Testis (tissue), 2 donors: ENCODE measurements at regions not wholly inside any gene's neighbourhood (a gene's known extent, or its start where the extent isn't known, plus 50 kb on each side); places are given as distances from the start of the nearest gene placed in this dataset.

Experiments
- DNase-seq: peaks from one replicate; pipeline ENCODE4 v3.0.0-alpha.2; 2019
- H3K27ac ChIP-seq, 2 donors: fragments of 200-600 bp; sonication (generic); one replicate each; pipeline ENCODE4 v1.5.1; 2019
- H3K27me3 ChIP-seq: fragments of 200-600 bp; sonication (generic); one replicate; pipeline ENCODE4 v1.5.1; 2019
- H3K36me3 ChIP-seq: fragments of 200-600 bp; sonication (generic); one replicate; pipeline ENCODE4 v1.5.1; 2017; ENCODE audit warnings: low read depth; ENCODE audit errors: missing control alignments
- H3K4me1 ChIP-seq: fragments of 200-600 bp; sonication (generic); one replicate; pipeline ENCODE4 v1.5.1; 2019
- H3K4me3 ChIP-seq, 2 donors: fragments of 200-600 bp; sonication (generic); one replicate each; pipeline ENCODE4 v1.5.1; 2017 to 2019
- H3K9me3 ChIP-seq: fragments of 200-600 bp; sonication (generic); one replicate; pipeline ENCODE4 v1.5.1; 2017
- POLR2A ChIP-seq: fragments of 450-650 bp; IDR thresholded peaks from one replicate; pipeline ENCODE4 v1.6.1; 2017; ENCODE audit warnings: antibody characterized with exemption, mild to moderate bottlenecking, moderate library complexity
- WGBS, 2 donors: methylation state at CpG; one replicate each; pipeline ENCODE4 v1.1.5; 2018; 5-methylcytosine and 5-hydroxymethylcytosine counted together
- intact Hi-C: fragments of 100-400 bp; cut with DNase I; formaldehyde crosslinking; loops from one replicate; pipeline ENCODE4 v1.15.1; 2023; ENCODE audit warnings: low total_unique reads
- TF ChIP-seq, protein P1 (sequence below), 3 experiments: fragments of 450-650 bp in 2 of 3; fragments of 200-600 bp in 1 of 3; sonication (generic) in 1 of 3; IDR thresholded peaks; one replicate each; pipeline ENCODE4 v1.5.1; 2016 to 2019; ENCODE audit warnings: antibody characterized with exemption in 3 of 3, mild to moderate bottlenecking in 2 of 3, moderate library complexity in 1 of 3

DNA sequence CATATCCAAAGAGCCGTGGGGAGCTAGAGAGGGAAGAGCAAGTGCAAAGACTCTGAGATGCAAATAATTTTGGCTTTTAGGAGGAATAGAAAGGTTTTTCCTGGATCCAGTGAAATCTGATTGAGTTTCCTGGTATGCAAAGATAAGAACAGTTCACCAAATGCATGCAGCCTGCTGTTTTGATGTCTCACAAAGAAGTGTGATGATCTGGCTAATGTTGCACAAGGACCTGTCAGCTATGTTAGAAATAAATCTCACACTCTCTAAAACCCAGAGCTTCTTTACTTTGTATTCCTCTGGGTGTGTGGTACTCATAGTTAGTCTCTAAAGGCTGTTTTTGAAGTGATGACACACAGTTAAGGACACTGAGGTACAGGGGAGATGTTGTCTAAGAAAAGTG, 321.4 kb downstream of the AACS start:
- intact Hi-C loops, result no loop called here
- Histone ChIP-seq H3K4me1 (no peaks in the 10 kb centered on the region), H3K4me3 (no peak overlapping the region), H3K36me3 (no peaks in the 10 kb centered on the region), H3K9me3 (no peaks in the 10 kb centered on the region), H3K27me3 (no peaks in the 10 kb centered on the region), H3K27ac (no peak overlapping the region)
- DNase-seq, result no peak
- no peak for TF ChIP-seq POLR2A
- TF ChIP-seq, protein P1, sequence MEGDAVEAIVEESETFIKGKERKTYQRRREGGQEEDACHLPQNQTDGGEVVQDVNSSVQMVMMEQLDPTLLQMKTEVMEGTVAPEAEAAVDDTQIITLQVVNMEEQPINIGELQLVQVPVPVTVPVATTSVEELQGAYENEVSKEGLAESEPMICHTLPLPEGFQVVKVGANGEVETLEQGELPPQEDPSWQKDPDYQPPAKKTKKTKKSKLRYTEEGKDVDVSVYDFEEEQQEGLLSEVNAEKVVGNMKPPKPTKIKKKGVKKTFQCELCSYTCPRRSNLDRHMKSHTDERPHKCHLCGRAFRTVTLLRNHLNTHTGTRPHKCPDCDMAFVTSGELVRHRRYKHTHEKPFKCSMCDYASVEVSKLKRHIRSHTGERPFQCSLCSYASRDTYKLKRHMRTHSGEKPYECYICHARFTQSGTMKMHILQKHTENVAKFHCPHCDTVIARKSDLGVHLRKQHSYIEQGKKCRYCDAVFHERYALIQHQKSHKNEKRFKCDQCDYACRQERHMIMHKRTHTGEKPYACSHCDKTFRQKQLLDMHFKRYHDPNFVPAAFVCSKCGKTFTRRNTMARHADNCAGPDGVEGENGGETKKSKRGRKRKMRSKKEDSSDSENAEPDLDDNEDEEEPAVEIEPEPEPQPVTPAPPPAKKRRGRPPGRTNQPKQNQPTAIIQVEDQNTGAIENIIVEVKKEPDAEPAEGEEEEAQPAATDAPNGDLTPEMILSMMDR (IDR thresholded peaks at IDR 0.05), result no peak
- 74 to 77% methylated on average over 1 of the region's 1 CpG for WGBS, 2 donors

DNA sequence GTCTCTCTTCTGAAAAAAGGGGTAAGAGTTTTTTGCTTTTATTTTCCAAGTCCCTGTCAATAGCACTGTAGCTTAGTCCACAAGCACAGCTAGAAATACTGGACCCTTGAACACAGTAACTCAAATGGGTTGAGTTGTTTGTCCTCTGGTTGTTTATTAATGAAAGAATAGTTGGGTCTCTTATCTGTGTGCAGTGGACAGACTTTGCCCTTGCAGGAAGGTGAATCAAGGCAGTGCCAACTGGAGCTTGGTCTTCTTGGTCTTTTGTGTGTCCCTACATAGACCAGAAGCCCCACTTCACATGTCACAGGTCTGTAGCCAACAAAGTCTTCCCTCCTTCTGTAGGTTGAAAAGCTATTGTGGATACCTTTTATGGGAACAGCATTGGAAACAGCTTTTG, 322.0 kb downstream of the AACS start:
- H3K27ac ChIP-seq, result no peak overlapping the region
- intact Hi-C loops, result no loop called here
- no peaks in the 10 kb centered on the region for H3K4me1 ChIP-seq
- no peak overlapping the region for H3K4me3 ChIP-seq
- H3K36me3 ChIP-seq, result no peaks in the 10 kb centered on the region
- TF ChIP-seq, protein P1 (IDR thresholded peaks at IDR 0.05), result no peak
- TF ChIP-seq POLR2A, result no peak
- H3K9me3 ChIP-seq, result no peaks in the 10 kb centered on the region
- H3K27me3 ChIP-seq, result no peaks in the 10 kb centered on the region
- DNase-seq, result no peak

DNA sequence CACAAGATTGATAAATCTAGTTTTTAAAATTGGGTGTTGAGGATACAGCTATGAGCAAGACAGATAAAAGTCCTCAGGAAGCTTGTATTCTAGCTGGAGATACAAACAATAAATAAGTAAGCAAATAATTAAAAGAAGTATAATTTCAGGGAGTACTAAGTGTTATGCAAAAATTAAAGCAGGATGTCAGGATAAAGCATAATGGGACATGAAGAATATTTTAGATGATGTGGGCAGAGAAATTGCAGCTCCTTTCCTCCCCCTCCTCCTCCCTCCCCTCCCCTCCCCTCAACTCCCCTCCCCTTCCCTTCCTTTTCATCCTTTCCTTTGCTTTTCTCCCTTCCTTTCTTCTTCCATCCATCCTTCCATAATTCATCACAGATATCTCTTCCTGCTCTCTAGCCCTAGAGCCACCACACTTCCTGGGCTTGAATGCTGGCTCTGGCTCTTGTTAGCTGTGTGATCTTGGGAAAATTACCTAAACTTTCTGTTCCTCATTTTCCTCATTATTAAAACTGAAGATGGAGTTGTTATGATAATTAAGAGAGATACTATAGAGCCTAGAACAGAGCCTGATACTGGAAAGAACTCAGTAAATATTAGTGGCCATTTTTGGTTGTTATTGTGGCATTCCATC, 323.9 kb downstream of the AACS start:
- TF ChIP-seq POLR2A, result no peak
- TF ChIP-seq, protein P1 (IDR thresholded peaks at IDR 0.05), result no peak
- no peaks in the 10 kb centered on the region for H3K27me3 ChIP-seq
- H3K4me1 ChIP-seq, result no peaks in the 10 kb centered on the region
- no peaks in the 10 kb centered on the region for H3K9me3 ChIP-seq
- no peak overlapping the region for H3K4me3 ChIP-seq
- no peak overlapping the region for H3K27ac ChIP-seq
- DNase-seq, result no peak
- intact Hi-C loops, result no loop called here
- no peaks in the 10 kb centered on the region for H3K36me3 ChIP-seq

DNA sequence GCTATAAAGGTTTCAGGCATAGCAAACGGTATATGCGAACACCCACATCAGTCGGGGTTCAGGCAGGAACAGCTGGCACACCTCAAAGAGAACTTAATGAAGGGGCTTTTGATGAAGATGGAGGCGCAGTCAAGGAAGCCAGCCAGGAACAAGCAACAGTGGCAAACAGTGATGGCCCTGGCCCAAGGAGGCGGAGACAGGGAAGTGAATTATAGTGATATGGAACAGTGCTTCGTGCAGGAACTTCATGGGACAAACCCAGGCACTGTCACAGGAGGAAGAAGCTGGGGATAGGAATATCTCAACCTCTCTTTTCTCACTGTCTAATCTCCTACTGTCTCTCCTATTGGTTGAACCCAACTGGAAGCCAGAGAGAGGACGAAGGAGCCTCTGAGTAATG, 328.3 kb downstream of the AACS start:
- Histone ChIP-seq H3K27ac (no peak overlapping the region), H3K4me3 (no peak overlapping the region), H3K4me1 (no peaks in the 10 kb centered on the region), H3K27me3 (no peaks in the 10 kb centered on the region), H3K36me3 (no peaks in the 10 kb centered on the region), H3K9me3 (no peaks in the 10 kb centered on the region)
- intact Hi-C loops, result no loop called here
- no peak for DNase-seq
- TF ChIP-seq, protein P1 (IDR thresholded peaks at IDR 0.05), result no peak
- TF ChIP-seq POLR2A, result no peak
- 68 to 69% methylated on average over 7 of the region's 7 CpGs for WGBS, 2 donors

DNA sequence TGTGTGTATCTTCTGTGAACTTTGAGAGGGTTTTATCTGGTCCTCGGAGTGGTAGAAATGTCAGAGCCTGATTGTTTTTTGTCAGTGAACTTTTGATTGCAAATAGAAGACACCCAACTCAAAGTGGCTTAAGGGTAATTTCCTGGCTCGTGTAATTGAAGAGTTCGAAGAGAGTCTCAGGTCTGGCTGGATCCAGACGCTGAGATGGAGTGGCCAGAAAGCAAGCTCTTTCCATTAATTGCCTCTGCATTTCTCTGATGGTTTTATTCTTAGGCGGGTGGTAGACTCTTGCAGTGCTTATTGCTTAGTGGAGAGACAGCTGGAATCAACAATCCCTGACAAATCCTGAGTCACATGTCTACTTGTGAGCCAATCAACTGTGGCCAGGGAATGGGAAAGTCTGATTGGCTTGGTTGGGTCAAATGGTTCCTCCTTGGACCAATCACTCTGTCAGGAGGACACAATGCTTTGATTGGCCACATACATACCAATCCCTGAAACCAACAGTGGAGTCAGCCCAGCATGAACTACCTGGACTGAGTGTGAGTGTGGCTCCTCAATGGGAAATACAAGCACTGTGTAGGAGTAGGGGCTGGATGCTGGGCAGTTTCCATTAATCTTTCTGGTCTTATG, 330.5 kb downstream of the AACS start:
- Histone ChIP-seq H3K36me3 (no peaks in the 10 kb centered on the region), H3K4me1 (no peaks in the 10 kb centered on the region), H3K27ac (no peak overlapping the region), H3K4me3 (no peak overlapping the region), H3K27me3 (no peaks in the 10 kb centered on the region), H3K9me3 (no peaks in the 10 kb centered on the region)
- 60 to 64% methylated on average over 5 of the region's 5 CpGs for WGBS, 2 donors
- peak; percentile 55 for DNase-seq
- intact Hi-C loops, result no loop called here
- TF ChIP-seq, protein P1 (IDR thresholded peaks at IDR 0.05), result no peak
- TF ChIP-seq POLR2A, result no peak
